SK-N-SH (cell line): ENCODE measurements at regions not wholly inside any gene's neighbourhood (a gene's known extent, or its start where the extent isn't known, plus 50 kb on each side); places are given as distances from the start of the nearest gene placed in this dataset.
A peak's percentile ranks its signal among the peaks of the same experiment; 100 is the strongest.

Experiments
- CTCF ChIA-PET: fragments of 300-600, 350-600 bp; formaldehyde crosslinking; extraction: SDS; loops from one replicate; lab custom pipeline; 2021; lab: Yijun Ruan, JAX
- POLR2A ChIA-PET: fragments of 350-600 bp; sonication (Branson Sonifier 250); formaldehyde crosslinking; extraction: SDS; loops from one replicate; lab custom pipeline; 2020; ENCODE audit warnings: antibody characterized with exemption, inconsistent platforms; lab: Yijun Ruan, JAX
- DNase-seq: peaks from one replicate; pipeline ENCODE4 v3.0.0; 2012
- H2AFZ ChIP-seq: fragments of 200-600 bp; sonication (generic); 2 replicates; pipeline ENCODE4 v1.8.1; 2016; ENCODE audit warnings: antibody characterized with exemption, mild to moderate bottlenecking, low read depth
- H3F3A ChIP-seq: fragments of 200-600 bp; sonication (generic); replicated peaks from 2 replicates; pipeline ENCODE3; 2016; ENCODE audit warnings: antibody characterized with exemption, mild to moderate bottlenecking; ENCODE audit not compliant: insufficient read depth
- H3K27ac ChIP-seq, 2 experiments: fragments of 200-500 bp in 1 of 2; fragments of 200-600 bp in 1 of 2; sonication (Bioruptor generic) in 1 of 2; sonication (generic), shearing (Covaris generic) in 1 of 2; 2 replicates each; pipeline versions ENCODE4 v1.5.1 to v1.6.1; 2014 to 2016; ENCODE audit warnings: low read depth in 2 of 2, inconsistent platforms in 1 of 2, low read length in 1 of 2, mild to moderate bottlenecking in 1 of 2, mixed read lengths in 1 of 2
- H3K27me3 ChIP-seq: fragments of 200-600 bp; sonication (generic), shearing (Covaris generic); 2 replicates; pipeline ENCODE4 v1.6.1; 2016; ENCODE audit warnings: mixed run types; ENCODE audit not compliant: insufficient read depth
- H3K36me3 ChIP-seq, 2 experiments: fragments of 200-500 bp in 1 of 2; fragments of 200-600 bp in 1 of 2; sonication (Bioruptor generic) in 1 of 2; sonication (generic) in 1 of 2; replicated peaks in 1 of 2; 2 replicates each; pipeline versions ENCODE3 to v1.5.1; 2014 to 2016; ENCODE audit warnings: low read length in 1 of 2, mild to moderate bottlenecking in 1 of 2; ENCODE audit not compliant: insufficient read depth in 2 of 2, control insufficient read depth in 1 of 2
- H3K4me1 ChIP-seq, 2 experiments: fragments of 200-500 bp in 1 of 2; fragments of 200-600 bp in 1 of 2; sonication (Bioruptor generic) in 1 of 2; sonication (generic), shearing (Covaris generic) in 1 of 2; 2 replicates each; pipeline versions ENCODE4 v1.5.1 to v1.6.1; 2014 to 2016; ENCODE audit warnings: low read depth in 1 of 2, low read length in 1 of 2, mixed run types in 1 of 2; ENCODE audit not compliant: insufficient read depth in 2 of 2, control insufficient read depth in 1 of 2
- H3K4me2 ChIP-seq: fragments of 200-600 bp; sonication (generic), shearing (Covaris generic); 2 replicates; pipeline ENCODE4 v1.6.1; 2017; ENCODE audit warnings: mixed run types
- H3K4me3 ChIP-seq, 2 experiments: fragments of 200-500 bp in 1 of 2; fragments of 200-600 bp in 1 of 2; sonication (Bioruptor generic) in 1 of 2; sonication (generic), shearing (Covaris generic) in 1 of 2; 2 replicates each; pipeline versions ENCODE4 v1.5.1 to v1.8.1; 2014 to 2016; ENCODE audit warnings: low read depth in 2 of 2, inconsistent platforms in 1 of 2, low read length in 1 of 2, mild to moderate bottlenecking in 1 of 2, mixed read lengths in 1 of 2, moderate library complexity in 1 of 2
- H3K79me2 ChIP-seq: fragments of 200-600 bp; sonication (generic); 2 replicates; pipeline ENCODE4 v1.8.1; 2017; ENCODE audit warnings: mild to moderate bottlenecking; ENCODE audit not compliant: insufficient read depth
- H3K9ac ChIP-seq: fragments of 200-600 bp; sonication (generic); 2 replicates; pipeline ENCODE4 v1.6.1; 2017; ENCODE audit warnings: mixed run types
- H3K9me2 ChIP-seq: fragments of 200-600 bp; sonication (generic); 2 replicates; pipeline ENCODE4 v1.6.1; 2017; ENCODE audit warnings: mixed run types
- H3K9me3 ChIP-seq: fragments of 200-600 bp; sonication (generic); 2 replicates; pipeline ENCODE4 v1.6.1; 2017; ENCODE audit warnings: mixed run types, mild to moderate bottlenecking, moderate library complexity
- H4K20me1 ChIP-seq: fragments of 200-600 bp; sonication (generic); 2 replicates; pipeline ENCODE4 v1.6.1; 2017; ENCODE audit warnings: mild to moderate bottlenecking, mixed run types; ENCODE audit not compliant: insufficient read depth
- CHD2 ChIP-seq: fragments of 150-350 bp; IDR thresholded peaks from 2 replicates; pipeline ENCODE4 v1.6.1; 2018; ENCODE audit warnings: low read length; ENCODE audit not compliant: partially characterized antibody
- EZH2phosphoT487 ChIP-seq: fragments of 200-600 bp; sonication (generic); IDR thresholded peaks from 2 replicates; pipeline ENCODE4 v1.6.1; 2017; ENCODE audit warnings: low read depth, mixed run types, mild to moderate bottlenecking, antibody characterized with exemption, moderate library complexity, borderline replicate concordance
- FOSL2 ChIP-seq: IDR thresholded peaks from 2 replicates; pipeline ENCODE4 v1.4.0; 2012; ENCODE audit warnings: low read depth, mild to moderate bottlenecking, moderate library complexity, borderline replicate concordance
- FOXJ3 ChIP-seq: sonication (generic); formaldehyde crosslinking; IDR thresholded peaks from 2 replicates; pipeline ENCODE4 v1.5.1; 2020; ENCODE audit warnings: mild to moderate bottlenecking, missing genetic modification reagents
- FOXM1 ChIP-seq: IDR thresholded peaks from 2 replicates; pipeline ENCODE4 v1.4.0; 2012; ENCODE audit warnings: low read depth, mild to moderate bottlenecking
- GABPA ChIP-seq: IDR thresholded peaks from 2 replicates; pipeline ENCODE4 v1.4.0; 2012; ENCODE audit warnings: low read depth, mild to moderate bottlenecking
- JUND ChIP-seq: IDR thresholded peaks from 2 replicates; pipeline ENCODE4 v1.4.0; 2012
- MEF2A ChIP-seq: IDR thresholded peaks from 2 replicates; pipeline ENCODE4 v1.4.0; 2012; ENCODE audit warnings: low read depth, borderline replicate concordance
- NFIC ChIP-seq: IDR thresholded peaks from 2 replicates; pipeline ENCODE4 v1.4.0; 2012; ENCODE audit warnings: borderline replicate concordance
- NRF1 ChIP-seq: IDR thresholded peaks from 2 replicates; pipeline ENCODE4 v1.6.1; 2012; ENCODE audit warnings: low read depth, mild to moderate bottlenecking, low read length
- RAD21 ChIP-seq: IDR thresholded peaks from 2 replicates; pipeline ENCODE4 v1.6.1; 2012; ENCODE audit warnings: mild to moderate bottlenecking, low read length
- RFX5 ChIP-seq: IDR thresholded peaks from 2 replicates; pipeline ENCODE4 v1.6.1; 2012; ENCODE audit warnings: mild to moderate bottlenecking, improper control_type of control experiment, low read length
- SIN3A ChIP-seq: IDR thresholded peaks from 2 replicates; pipeline ENCODE4 v1.6.1; 2012; ENCODE audit warnings: low read depth, mild to moderate bottlenecking, low read length, moderate library complexity, borderline replicate concordance
- SMC3 ChIP-seq: IDR thresholded peaks from 2 replicates; pipeline ENCODE4 v1.6.1; 2012; ENCODE audit warnings: low read depth, low read length, improper control_type of control experiment
- TCF12 ChIP-seq: IDR thresholded peaks from 2 replicates; pipeline ENCODE4 v1.4.0; 2012
- TEAD4 ChIP-seq: IDR thresholded peaks from 2 replicates; pipeline ENCODE4 v1.4.0; 2012; ENCODE audit warnings: mild to moderate bottlenecking, borderline replicate concordance; ENCODE audit not compliant: insufficient read depth
- WGBS: methylation state at CpG from one replicate; pipeline ENCODE4 v1.1.6; 2017; ENCODE audit warnings: low lambda C conversion rate; 5-methylcytosine and 5-hydroxymethylcytosine counted together
- TF ChIP-seq, protein P1 (sequence below): fragments of 150-350 bp; IDR thresholded peaks from 2 replicates; pipeline ENCODE4 v1.6.1; 2017; ENCODE audit warnings: antibody characterized with exemption, low read length, low read depth, borderline replicate concordance
- TF ChIP-seq, protein P2 (sequence below): IDR thresholded peaks from 2 replicates; pipeline ENCODE4; 2012
- TF ChIP-seq, protein P3 (sequence below): IDR thresholded peaks from 2 replicates; pipeline ENCODE4 v1.4.0; 2012; ENCODE audit warnings: low read depth, borderline replicate concordance

DNA sequence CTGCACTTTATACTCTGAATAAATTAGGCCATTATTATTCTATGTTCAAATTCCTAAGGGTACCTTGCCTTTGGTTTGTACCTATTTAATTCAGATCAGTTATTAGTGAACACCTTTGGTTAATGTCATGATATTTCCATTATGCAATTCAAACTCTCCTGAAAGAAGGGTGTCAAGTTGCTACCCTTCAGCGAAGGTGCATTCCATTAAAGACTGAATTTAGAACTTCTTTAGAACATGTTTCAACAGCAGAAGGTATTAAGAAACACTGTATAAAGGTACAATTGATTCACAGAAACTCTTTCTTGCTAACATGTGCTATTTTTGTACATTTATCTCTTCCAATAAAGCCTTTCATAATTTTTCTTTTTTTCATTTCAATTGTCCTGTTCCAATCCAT lies 1545.4 kb upstream of the PCDH10 start:
- no peak for DNase-seq
- Histone ChIP-seq H3K4me2 (no peak overlapping the region), H3K27ac (no peak overlapping the region), H3F3A (no peaks in the 10 kb centered on the region), H3K4me1 (no peaks in the 10 kb centered on the region), H3K9ac (no peak overlapping the region), H3K9me2 (no peaks in the 10 kb centered on the region), H3K4me3 (no peak overlapping the region), H2AFZ (no peak overlapping the region), H3K27me3 (no peaks in the 10 kb centered on the region), H3K9me3 (no peaks in the 10 kb centered on the region), H3K79me2 (no peaks in the 10 kb centered on the region), H3K36me3 (no peaks in the 10 kb centered on the region), H4K20me1 (no peaks in the 10 kb centered on the region)
- 8% methylated on average over 1 of the region's 1 CpG for WGBS
- POLR2A ChIA-PET: no interaction called here
- TF ChIP-seq FOSL2 (no peak), NRF1 (no peak), FOXM1 (no peak), JUND (no peak), GABPA (no peak), MEF2A (no peak), NFIC (no peak), RAD21 (no peak), TEAD4 (no peak), SMC3 (no peak), FOXJ3 (no peak), RFX5 (no peak), TCF12 (no peak), CHD2 (no peak), EZH2phosphoT487 (no peak)
- TF ChIP-seq, protein P1, sequence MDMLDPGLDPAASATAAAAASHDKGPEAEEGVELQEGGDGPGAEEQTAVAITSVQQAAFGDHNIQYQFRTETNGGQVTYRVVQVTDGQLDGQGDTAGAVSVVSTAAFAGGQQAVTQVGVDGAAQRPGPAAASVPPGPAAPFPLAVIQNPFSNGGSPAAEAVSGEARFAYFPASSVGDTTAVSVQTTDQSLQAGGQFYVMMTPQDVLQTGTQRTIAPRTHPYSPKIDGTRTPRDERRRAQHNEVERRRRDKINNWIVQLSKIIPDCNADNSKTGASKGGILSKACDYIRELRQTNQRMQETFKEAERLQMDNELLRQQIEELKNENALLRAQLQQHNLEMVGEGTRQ: no peak
- TF ChIP-seq, protein P2, sequence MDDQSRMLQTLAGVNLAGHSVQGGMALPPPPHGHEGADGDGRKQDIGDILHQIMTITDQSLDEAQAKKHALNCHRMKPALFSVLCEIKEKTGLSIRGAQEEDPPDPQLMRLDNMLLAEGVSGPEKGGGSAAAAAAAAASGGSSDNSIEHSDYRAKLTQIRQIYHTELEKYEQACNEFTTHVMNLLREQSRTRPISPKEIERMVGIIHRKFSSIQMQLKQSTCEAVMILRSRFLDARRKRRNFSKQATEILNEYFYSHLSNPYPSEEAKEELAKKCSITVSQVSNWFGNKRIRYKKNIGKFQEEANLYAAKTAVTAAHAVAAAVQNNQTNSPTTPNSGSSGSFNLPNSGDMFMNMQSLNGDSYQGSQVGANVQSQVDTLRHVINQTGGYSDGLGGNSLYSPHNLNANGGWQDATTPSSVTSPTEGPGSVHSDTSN: no peak
- TF ChIP-seq, protein P3, sequence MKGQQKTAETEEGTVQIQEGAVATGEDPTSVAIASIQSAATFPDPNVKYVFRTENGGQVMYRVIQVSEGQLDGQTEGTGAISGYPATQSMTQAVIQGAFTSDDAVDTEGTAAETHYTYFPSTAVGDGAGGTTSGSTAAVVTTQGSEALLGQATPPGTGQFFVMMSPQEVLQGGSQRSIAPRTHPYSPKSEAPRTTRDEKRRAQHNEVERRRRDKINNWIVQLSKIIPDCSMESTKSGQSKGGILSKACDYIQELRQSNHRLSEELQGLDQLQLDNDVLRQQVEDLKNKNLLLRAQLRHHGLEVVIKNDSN: no peak
- CTCF ChIA-PET: no interaction called here

DNA sequence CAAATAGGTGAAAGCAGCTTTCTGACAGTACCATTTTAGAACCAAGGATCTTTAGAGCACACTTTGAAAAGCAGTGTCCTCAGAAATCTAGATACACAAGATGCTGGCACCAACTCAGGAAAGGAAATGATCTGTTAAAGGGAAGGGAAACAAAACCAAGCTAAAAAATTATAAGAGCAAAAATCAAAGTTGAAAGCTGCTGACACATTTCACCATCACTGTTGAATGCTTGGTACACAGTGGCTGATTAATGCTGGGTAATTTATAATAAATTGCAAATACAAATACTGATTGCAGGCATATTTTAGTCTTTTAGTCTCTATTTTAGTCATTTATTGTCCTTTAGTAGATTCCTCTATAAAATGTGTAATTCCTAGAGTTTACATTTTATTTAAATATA lies 1540.1 kb upstream of the PCDH10 start:
- H3K9ac ChIP-seq: no peak overlapping the region
- POLR2A ChIA-PET: no interaction called here
- H3K9me3 ChIP-seq: no peaks in the 10 kb centered on the region
- TF ChIP-seq, protein P2: peak; percentile 70
- TF ChIP-seq SIN3A: no peak
- TF ChIP-seq JUND: 0 out of 2 replicates have a peak, but pooled peaks have one; percentile 19
- peak; percentile 50 for TF ChIP-seq TCF12
- H3K4me3 ChIP-seq: no peak overlapping the region
- H4K20me1 ChIP-seq: no peaks in the 10 kb centered on the region
- H3K4me2 ChIP-seq: no peak overlapping the region
- H3K9me2 ChIP-seq: no peaks in the 10 kb centered on the region
- no peak for DNase-seq
- H3K79me2 ChIP-seq: no peaks in the 10 kb centered on the region
- H2AFZ ChIP-seq: no peak overlapping the region
- H3K4me1 ChIP-seq: peaks cover 0 to 5% of the 10 kb centered on the region in 2 experiments; a peak in 2 of 4 replicates
- no peaks in the 10 kb centered on the region for H3K27me3 ChIP-seq
- peak overlapping the region in 1 of 2 experiments; percentile 87; a peak in 1 of 4 replicates for H3K27ac ChIP-seq
- H3F3A ChIP-seq: peaks cover 8% of the 10 kb centered on the region
- CTCF ChIA-PET: interaction anchor here (0.6 kb wide), 1 partner anchor 513 kb away, joined by 3 read pairs; no protein-coding TSS in a partner anchor
- H3K36me3 ChIP-seq: no peaks in the 10 kb centered on the region
